ENCODE measurements at regions not wholly inside any gene's neighbourhood (a gene's known extent, or its start where the extent isn't known, plus 50 kb on each side); places are given as distances from the start of the nearest gene placed in this dataset.

GRCh38 chr5:160511280-160511929 is 89.8 kb downstream of the PTTG1 start:
- CTCF ChIA-PET (ENCODE audit: low intra/inter-chr PET ratio): no interaction called here
- POLR2A ChIA-PET: no interaction called here
- DNase-seq (ENCODE audit: extremely low read depth in 1 of 4, low spot score in 3 of 4) (no peak), ATAC-seq (no peak), FAIRE-seq (no peak)
- BruUV-seq (replicated peaks): no TSS peak
- under 1% methylated on average over 12 of the region's 12 CpGs for WGBS (ENCODE audit: insufficient coverage, low coverage, missing lambda C conversion rate)
- Histone ChIP-seq H3K9me1 (ENCODE audit: control insufficient read depth, insufficient read depth, low read length) (no peaks in the 10 kb centered on the region), H3K27me3 (ENCODE audit: control insufficient read depth in 2 of 2, insufficient read depth in 2 of 2, low read length in 2 of 2) (no peaks in the 10 kb centered on the region), H3K4me2 (ENCODE audit: insufficient read depth, low read length) (no peak overlapping the region), H3K4me3 (no peak overlapping the region), H3K27ac (ENCODE audit: extremely low read depth, low read depth, low read length) (no peak overlapping the region), H3K9ac (ENCODE audit: insufficient read depth in 1 of 2, low read depth in 2 of 2, low read length in 2 of 2) (no peak overlapping the region), H3K9me3 (replicated peaks; ENCODE audit: control insufficient read depth, insufficient read depth, low read depth, low read length) (no peaks in the 10 kb centered on the region), H4K20me1 (replicated peaks; ENCODE audit: control insufficient read depth, insufficient read depth, low read length) (no peaks in the 10 kb centered on the region), H3K4me1 (replicated peaks in 1 of 2; ENCODE audit: control insufficient read depth in 2 of 2, insufficient read depth in 2 of 2, low read length in 2 of 2) (no peaks in the 10 kb centered on the region; a peak in 1 of 5 replicates), H3K79me2 (ENCODE audit: control insufficient read depth, insufficient read depth, low read length) (no peaks in the 10 kb centered on the region), H3K36me3 (ENCODE audit: control insufficient read depth, insufficient read depth, low read length) (no peaks in the 10 kb centered on the region), H2AFZ (ENCODE audit: low read depth, low read length) (no peak overlapping the region)
- in situ Hi-C loops (cut with MboI) (no loop called here), intact Hi-C loops (cut with micrococcal nuclease) (no loop called here)
- TF ChIP-seq ZBTB26 (CRISPR knock-in tag; IDR thresholded peaks at IDR 0.05) (no peak), BCLAF1 (IDR thresholded peaks at IDR 0.05; ENCODE audit: borderline replicate concordance in 1 of 2, control insufficient read depth in 1 of 2, low read depth in 2 of 2, low read length in 1 of 2) (no peak), ZKSCAN1 (IDR thresholded peaks at IDR 0.05; ENCODE audit: low read depth, low read length) (no peak), OTX1 (CRISPR knock-in tag; IDR thresholded peaks at IDR 0.05) (no peak), ZC3H4 (CRISPR knock-in tag; IDR thresholded peaks at IDR 0.05; ENCODE audit: borderline replicate concordance) (no peak), POLR2H (tag; IDR thresholded peaks at IDR 0.05; ENCODE audit: low read depth) (no peak), GATA2 (CRISPR knock-in tag; IDR thresholded peaks at IDR 0.05) (no peak), RFX7 (CRISPR knock-in tag; IDR thresholded peaks at IDR 0.05) (no peak), ZNF780A (CRISPR knock-in tag; IDR thresholded peaks at IDR 0.05) (no peak), MTA1 (IDR thresholded peaks at IDR 0.05; ENCODE audit: borderline replicate concordance) (no peak), SMARCC2 (IDR thresholded peaks at IDR 0.05; ENCODE audit: low read depth) (no peak), ZNF224 (CRISPR knock-in tag; IDR thresholded peaks at IDR 0.05) (no peak)
- TF ChIP-seq, protein P1, sequence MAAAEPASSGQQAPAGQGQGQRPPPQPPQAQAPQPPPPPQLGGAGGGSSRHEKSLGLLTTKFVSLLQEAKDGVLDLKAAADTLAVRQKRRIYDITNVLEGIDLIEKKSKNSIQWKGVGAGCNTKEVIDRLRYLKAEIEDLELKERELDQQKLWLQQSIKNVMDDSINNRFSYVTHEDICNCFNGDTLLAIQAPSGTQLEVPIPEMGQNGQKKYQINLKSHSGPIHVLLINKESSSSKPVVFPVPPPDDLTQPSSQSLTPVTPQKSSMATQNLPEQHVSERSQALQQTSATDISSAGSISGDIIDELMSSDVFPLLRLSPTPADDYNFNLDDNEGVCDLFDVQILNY (CRISPR knock-in tag; IDR thresholded peaks at IDR 0.05): no peak
- TF ChIP-seq, protein P2, sequence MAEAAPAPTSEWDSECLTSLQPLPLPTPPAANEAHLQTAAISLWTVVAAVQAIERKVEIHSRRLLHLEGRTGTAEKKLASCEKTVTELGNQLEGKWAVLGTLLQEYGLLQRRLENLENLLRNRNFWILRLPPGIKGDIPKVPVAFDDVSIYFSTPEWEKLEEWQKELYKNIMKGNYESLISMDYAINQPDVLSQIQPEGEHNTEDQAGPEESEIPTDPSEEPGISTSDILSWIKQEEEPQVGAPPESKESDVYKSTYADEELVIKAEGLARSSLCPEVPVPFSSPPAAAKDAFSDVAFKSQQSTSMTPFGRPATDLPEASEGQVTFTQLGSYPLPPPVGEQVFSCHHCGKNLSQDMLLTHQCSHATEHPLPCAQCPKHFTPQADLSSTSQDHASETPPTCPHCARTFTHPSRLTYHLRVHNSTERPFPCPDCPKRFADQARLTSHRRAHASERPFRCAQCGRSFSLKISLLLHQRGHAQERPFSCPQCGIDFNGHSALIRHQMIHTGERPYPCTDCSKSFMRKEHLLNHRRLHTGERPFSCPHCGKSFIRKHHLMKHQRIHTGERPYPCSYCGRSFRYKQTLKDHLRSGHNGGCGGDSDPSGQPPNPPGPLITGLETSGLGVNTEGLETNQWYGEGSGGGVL (CRISPR knock-in tag; IDR thresholded peaks at IDR 0.05): no peak
- TF ChIP-seq, protein P3, sequence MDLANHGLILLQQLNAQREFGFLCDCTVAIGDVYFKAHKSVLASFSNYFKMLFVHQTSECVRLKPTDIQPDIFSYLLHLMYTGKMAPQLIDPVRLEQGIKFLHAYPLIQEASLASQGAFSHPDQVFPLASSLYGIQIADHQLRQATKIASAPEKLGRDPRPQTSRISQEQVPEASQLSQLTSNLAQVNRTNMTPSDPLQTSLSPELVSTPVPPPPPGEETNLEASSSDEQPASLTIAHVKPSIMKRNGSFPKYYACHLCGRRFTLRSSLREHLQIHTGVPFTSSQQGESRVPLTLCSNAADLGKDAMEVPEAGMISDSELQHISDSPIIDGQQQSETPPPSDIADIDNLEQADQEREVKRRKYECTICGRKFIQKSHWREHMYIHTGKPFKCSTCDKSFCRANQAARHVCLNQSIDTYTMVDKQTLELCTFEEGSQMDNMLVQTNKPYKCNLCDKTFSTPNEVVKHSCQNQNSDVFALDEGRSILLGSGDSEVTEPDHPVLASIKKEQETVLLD (IDR thresholded peaks at IDR 0.05): no peak
